Fibroblast of skin of left quadriceps (primary cell): ENCODE measurements at regions not wholly inside any gene's neighbourhood (a gene's known extent, or its start where the extent isn't known, plus 50 kb on each side); places are given as distances from the start of the nearest gene placed in this dataset.
A peak's percentile ranks its signal among the peaks of the same experiment; 100 is the strongest.
"Not testable (repeated sequence)": the region's sequence is repeated elsewhere in the genome, so short reads cannot be mapped to it uniquely, and the experiment has no call there.

Experiments
- DNase-seq, 2 experiments: peaks; one replicate each; pipeline ENCODE4 v3.0.0-alpha.2; 2013; ENCODE audit warnings: low read depth in 2 of 2

DNA sequence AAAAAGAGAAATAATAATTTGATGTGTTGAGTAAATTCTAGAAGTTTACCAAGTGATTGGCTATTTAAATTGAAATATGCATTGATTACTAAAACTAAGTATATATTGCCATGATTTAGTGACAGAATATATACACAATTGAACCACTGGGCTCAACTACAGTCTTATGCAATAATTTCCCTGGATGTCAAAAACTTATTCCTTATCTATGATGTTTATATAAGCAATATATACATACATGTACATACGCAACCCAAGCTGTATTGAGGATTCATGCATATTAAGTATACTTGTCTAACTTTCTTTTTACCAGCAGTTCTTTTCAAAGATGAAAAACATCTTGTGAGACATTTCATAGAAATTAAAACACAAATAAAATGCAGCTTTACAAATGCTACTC, 165.8 kb downstream of the ZIC4 start:
- DNase-seq: no peak

DNA sequence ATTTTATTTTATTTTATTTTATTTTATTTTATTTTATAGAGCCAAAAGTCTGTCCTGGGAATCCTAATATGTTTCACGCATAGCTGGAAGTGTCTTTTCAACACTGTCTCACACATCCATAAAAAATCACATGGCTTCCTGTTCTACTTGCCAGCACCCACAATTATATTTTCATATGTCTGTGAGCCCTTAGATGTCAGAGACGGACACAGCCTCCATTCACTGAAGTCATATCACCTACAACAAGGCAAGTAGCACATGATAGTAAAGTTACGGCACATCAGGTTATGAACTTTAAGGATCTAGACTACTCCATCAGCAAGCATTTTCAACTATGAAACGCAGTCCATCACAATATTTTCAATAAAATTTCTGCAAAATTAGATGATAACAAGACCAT, 168.4 kb downstream of the ZIC4 start:
- no peak for DNase-seq

DNA sequence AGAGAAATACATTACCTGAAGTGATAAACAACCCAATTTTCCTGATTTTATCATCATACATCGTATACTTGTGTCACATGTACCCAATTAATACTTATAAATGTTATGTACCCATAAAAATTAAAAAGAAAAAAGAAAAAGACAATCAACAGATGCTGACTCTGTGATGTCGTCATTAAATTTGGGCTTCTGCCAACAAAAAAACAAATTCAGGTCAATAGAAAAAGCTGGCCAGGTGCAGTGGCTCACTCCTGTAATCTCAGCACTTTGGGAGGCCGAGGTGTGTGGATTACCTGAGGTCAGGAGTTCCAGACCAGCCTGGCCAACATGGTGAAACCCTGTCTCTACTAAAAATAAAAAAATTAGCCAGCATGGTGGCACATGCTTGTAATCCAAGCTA, 174.4 kb downstream of the ZIC4 start:
- not testable (repeated sequence) for DNase-seq

DNA sequence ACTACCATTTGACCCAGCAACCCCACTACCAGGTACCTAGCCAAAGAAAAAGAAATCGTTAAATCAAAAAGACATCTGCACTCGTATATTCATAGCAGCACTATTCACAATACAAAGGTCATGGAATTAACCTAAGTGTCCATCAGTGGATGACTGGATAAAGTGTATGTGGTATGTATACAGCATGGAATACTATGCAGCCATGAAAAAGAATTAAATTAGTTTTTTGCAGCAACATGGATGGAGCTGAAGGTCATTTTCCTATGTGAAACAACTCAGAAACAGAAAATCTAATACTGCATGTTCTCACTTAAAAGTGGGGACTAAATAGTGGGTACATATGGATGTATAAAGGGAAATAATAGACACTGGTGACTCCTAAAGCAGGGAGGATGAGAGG, 175.2 kb downstream of the ZIC4 start:
- DNase-seq: no peak

DNA sequence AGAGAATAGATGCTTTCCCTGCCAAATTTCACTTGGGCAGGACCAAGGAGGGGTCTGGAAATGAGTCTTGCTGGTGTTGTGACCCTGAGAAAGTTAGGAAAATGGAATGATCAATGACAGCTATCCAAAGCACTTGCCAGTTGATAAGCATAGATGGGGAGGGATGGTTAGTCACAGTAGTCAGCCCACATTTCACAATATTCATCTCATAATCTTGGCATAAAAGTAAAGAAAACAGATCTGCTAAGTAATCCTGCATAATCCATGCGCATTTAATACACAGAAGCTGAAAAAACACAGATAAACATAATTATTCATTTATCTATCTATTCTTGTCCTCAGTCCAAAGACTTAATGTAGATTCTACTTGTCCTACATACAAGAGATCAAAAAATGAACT, 184.1 kb downstream of the ZIC4 start:
- DNase-seq: no peak

DNA sequence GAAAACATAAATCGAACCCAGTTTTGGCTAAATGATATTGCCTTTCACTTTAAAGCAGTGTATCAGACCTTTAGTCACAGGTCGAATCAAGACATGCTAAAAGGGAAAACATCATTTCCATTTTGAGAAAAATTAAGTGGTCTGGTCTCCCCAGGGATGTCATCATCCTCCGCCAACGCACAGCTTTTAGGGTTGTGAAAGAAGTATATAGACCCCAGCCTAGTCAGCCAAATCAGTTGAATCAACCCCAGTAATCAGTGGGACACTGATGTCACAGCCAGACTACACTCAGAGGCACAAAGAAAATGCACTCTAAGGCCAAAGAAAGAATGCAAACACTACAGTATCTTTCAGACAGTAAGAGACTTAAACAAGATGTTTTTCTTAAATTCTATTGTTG, 187.4 kb downstream of the ZIC4 start:
- no peak for DNase-seq

DNA sequence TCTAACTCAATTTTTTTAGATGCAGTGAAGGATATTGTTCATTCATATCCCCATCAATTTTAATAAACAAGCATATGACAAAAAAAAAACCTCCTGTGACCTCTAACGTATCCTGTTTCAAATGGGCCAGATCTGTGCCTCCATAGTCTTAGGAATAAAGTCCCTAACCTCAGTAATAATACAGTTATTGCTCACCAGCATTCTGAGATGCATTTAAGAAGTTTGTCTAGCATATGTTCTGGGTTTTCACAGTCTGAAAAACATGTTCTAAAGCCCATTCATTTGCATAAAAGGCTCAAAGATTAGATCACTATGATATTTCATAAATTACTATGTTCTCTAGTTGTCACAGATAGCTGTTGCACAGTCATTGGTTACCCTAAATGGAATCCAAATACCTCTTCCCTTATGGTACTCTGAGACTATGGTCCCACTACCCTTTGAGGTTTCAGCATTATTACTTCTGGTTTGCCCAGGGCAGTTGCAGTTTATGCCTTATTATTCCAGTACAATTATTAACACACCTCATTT, 190.1 kb downstream of the ZIC4 start:
- DNase-seq: no peak

DNA sequence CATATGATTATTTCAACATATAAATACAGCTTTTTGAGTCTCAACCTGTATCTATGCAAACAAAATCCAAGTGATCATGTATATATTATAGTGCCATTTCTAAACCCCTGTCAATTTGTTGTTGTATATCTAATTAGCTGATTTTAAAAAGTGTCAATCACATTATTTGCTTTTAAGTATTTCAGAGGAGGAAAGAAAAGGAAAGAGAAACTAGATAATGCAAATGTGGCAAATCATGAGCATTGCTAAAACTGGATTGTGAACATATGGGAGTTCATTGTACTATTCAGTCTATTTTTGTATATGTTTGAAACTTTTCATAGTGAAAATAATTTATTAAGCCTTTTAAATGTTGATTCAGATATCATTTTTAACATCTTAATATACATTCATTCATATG, 190.7 kb downstream of the ZIC4 start:
- DNase-seq: no peak

DNA sequence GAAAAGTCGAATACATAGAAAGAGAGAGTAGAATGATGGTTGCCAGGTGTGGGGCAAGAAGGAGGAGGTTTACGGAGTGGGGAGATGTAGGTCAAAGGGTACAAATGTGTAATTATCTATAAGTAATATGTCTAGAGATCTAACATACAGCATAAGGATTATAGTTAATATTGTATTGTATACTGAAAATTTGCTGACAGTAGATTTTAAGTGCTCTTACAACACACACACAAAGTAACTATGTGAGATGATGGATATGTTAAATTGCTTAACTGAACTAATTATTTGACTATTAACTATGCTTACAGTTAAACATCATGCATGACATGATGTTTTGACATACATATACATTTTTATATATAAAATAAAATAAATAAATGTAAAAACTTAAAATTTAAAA, 192.7 kb downstream of the ZIC4 start:
- DNase-seq: no peak

DNA sequence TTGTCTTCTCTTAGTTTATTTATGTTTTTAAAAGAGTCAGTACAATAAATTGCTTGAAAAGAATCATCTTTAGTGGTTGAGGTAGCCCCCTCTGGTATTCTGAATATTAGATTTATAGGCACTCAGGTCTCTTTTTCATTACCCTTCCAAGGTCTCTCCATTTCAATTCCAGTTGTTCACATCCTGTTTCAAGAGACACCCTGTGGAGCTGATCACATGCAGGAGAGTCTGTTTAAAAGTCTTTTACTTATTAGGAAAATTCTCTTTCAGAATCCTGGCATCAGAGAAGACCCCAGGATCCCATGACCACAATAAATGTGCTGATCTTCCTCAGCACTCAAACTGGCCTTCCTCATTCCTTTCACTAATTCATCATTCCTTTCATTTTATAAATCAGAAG, 195.7 kb downstream of the ZIC4 start:
- DNase-seq: no peak

DNA sequence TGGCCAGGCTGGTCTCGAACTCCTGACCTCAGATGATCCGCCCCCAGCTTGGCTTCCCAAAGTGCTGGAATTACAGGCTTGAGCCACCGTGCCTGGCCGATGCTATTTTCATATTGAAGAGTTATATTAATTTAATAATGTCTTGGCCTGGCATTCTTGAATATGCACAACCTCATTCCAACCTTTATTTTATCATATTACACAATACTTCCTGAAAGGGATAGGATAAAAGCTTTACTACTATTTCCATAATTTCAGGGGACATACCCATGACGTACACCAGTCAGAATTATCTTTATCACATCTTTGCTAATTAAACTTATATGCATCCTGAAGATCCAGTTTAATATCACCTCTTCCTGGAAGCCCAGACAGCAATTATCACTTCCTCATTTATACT, 205.3 kb downstream of the ZIC4 start:
- no peak for DNase-seq

DNA sequence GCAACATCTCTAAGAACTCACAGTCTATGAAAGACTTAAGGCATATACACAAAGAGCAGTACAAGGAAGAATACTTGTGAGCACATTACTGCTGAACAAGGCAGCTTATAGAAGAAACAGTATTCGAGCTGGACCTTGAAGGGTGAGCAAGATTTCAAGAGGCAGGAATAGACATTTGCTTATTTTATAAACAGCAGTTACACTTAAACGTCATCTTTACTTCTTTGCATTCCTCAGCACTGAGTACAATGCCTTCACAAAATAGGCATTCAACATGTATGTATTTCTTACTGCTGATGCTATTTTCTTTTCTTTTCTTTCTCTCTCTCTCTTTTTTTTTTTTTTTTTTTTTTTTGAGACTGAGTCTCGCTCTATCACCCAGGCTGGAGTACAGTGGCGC, 205.8 kb downstream of the ZIC4 start:
- peak; percentile 11 to 12 for DNase-seq

DNA sequence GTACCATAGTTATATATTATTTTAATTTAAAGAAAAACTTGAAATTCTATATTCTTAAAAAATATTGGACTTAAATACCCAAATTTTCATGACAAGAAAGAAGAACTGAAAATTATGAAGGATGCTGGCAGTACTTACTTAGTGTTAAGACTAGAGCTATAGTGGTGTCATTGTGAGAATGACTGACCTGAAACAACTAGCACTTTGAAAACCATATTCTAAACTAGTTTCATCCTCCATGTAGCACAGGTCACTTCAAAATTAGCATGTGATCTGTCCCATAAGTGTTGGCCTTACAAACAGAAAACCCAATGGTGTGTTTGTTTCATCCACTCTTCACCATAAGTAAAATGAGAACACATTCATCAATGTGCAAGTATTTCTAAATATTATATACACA, 208.6 kb downstream of the ZIC4 start:
- no peak for DNase-seq

DNA sequence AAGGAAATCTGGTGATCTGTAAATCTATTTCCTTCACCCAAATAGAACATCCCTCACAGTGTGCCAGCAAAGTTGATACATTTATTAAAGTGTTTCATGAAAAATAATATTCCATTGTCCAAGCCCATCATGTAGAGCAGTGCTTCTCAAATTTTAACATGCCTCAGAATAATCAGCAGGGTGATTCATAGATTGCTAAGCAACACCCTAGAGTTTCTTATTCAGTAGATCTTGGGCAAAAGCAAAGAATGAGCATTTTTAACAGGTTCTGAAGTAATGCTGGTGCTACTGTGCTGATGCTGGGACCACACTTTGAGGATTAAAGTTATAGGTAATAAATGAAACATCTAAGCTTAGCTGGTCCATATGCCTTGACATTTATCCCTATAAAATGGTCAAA, 210.5 kb downstream of the ZIC4 start:
- no peak for DNase-seq

DNA sequence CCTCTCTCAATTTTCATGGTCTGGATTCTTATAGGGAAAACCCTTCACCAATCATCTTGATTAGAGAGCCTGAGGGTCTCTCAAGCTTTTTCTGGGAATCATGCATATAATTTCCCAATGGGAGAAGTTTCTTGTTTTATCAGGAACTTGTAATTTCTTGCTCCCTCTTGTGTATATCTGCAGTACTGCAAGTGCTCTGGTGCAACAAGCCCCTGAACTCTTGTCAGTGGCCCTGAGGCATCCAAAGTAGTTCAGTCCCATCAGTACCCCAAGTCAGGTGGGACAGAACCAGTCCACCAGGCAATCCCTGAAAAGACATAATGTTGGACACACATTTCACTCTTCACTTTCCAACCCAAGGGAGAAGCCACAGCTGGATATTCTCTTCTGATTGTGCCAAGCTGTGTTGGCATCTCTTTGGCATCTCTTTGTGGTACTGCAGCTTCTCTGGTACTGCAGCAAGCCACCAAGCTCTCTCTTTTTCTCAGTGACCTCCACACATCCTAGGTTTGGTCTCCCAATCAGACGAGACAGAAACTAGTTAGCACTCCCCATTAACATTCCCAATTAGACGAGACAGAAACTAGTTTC, 214.5 kb downstream of the ZIC4 start:
- peak; percentile 46 to 50 for DNase-seq

DNA sequence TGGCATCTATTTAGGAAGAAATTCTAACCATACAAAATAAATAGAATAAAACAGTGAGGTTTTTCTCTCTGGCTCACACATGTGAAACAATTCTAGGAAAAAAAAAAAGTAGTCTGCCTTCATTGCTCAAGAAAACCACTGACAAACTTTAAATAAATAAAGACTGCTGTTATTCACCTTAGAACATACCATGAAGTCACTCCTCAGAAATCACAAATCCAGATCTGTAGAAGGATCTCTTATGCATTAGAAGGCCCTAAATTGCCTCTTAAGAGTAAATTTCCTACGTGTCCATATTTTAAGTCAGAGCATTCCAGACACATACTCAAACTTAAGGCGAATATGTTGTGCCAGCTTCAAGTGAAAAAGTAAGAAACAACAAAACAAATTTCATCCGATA, 217.3 kb downstream of the ZIC4 start:
- no peak for DNase-seq

DNA sequence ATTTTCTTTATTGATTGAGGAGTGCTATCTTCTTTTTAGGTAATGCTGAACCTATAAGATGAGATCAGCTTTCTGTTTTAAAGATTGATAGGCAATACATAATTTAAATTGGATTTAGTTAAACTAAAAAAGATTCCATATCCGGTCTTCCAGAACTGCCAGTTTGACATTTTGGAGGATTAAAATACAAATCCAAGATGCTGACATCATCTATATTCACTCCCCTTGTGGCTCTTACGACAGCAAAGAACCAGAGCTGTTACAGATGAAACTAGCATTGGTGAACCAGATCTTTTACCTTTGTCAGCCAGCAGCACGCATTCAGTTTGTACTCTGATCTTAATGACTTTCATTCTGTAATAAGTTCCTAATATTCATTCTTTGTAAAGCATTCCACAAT, 218.7 kb downstream of the ZIC4 start:
- no peak for DNase-seq

DNA sequence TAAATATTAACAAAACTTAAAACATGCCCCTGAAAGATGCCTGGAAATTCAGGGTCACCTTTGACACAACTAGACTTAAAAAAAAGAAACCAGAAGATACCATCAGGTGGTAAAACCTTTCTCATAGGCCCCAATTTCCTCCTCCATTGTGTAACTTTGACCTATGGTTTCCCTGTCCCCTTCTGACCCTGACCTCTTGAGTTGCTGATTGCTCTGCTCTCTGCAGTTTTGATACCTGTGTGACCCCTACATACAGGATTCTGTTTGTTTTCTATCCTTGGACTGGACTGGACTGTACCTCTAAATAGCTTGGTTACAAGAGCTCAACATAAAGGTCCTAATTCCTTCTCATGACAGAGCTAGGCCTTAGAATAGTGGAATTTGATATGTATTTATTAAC, 220.6 kb downstream of the ZIC4 start:
- no peak for DNase-seq

DNA sequence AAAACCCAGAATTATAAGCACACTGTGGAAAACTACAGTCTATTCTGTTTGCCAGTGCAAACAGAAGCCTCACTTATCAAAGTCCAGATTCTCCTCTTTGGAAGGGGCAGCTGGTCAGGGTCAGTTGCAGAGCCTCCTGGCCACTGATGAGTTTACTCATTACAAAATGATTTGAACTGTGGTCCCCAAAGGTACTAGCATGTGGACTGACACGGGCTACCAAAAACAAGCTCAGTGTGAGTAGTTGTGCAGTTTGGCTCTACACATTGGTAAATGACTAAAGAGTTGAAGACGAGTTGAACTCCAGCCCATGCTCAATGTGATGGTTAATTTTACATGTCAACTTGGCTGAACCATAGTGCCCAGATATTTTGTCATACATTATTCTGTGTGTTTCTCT, 221.5 kb downstream of the ZIC4 start:
- no peak for DNase-seq

DNA sequence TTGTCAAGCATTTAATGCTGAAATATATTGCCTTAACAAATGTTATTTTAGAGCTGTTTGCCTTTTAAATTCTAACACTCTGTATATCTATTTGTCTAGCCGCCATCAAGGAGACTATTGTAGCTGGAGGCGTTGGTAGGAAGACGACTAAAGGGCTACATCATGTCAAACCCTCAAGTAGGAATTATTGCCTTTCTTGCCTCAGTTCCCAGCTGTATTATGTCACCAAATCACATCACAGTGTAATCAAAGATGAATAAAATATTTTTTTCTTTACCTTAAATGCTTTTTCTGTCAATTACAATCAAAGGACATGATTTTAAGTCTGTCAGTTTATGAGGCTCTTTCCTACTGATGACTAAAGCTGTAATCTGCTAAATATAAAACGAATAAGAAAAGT, 233.1 kb downstream of the ZIC4 start:
- DNase-seq: no peak

DNA sequence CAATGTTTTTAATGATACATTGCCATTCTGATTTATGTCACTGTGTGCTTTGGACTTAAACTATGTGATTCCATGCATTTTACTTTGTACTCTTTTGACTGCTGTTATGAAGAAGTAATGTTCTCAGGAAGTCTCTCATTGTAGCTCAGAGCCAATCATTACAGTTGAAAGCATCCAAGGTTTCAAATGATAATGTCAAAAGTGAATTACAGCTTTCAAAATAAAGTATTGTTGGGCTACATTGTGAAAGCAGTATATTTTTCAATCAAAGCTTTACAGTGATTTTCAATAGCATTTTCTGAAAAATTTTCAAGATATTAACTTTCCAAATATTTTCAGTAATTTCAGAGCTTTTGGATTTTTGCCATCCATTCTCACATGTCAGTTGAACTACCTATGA, 243.6 kb downstream of the ZIC4 start:
- DNase-seq: no peak

DNA sequence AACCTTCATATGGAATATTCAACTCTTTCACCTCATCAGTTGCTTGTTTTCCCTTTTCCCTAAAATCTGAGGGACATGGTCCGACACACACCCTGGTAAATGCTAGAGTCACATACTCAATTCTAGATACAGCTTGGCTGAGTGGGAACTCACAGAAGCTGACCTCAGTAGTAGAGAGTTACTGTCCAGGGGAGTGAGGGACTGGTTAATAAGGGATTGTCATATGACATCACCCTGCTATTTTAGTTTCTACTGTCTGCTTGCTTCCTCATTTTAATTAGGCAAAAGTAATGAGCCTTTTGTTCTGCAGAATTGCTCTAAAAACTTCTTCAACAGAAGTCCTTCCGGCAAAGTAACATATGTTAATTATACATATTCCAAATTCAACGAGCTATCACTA, 244.5 kb downstream of the ZIC4 start:
- no peak for DNase-seq

DNA sequence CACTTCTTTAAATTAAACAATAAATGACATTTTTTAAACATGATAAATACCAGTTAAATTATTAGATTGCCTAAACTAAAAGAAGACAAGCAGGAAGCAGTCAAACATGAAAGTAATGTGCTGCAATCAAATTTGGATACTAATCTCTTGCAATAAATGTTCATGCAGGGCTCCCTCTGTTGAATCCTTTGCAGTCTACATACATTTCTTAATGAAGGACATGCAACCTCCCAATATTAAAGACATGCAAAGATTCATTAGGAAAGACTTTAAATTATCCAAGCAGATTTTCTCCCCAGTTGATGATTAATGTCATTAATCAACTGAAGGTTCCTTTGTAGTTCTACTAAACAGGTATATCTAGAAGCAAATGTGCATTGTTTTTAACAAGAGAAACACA, 245.4 kb downstream of the ZIC4 start:
- no peak for DNase-seq

DNA sequence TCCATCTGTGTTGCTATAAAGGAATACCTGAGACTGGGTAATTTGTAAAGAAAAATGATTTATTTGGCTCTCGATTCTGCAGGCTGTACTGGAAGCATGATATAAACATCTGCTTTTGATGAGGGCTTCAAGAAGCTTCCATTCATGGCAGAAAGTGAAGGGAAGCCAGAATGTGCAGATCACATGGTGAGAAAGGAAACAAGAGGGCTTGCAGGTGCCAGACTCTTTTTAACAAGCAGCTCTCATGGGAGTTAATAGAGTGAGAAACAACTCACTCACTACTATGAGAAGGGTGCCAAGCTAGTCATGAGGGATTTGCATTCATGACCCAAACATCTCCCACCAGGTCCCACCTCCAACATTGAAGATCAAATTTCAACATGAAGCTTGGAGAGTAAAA, 247.2 kb downstream of the ZIC4 start:
- no peak for DNase-seq

DNA sequence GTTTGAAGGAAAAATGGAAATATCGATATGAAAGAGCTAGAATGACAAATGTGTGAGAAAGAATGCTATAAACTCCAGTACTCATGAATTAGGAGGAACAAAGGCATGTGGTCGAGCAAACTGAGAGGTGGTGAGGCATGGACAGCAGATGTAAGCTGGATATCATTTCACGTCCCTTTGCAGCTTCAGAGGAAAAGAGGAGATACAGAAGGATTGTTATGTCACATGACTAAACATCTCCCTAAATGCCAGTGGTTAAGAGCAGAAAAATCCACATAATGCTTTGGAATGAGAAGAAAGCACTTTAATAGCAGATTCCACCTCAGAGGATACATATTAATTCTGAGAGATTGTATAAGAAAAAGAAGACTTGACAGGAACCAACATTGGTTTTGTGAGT, 248.7 kb downstream of the ZIC4 start:
- DNase-seq: peak; percentile 35 to 39
